Embryonic facial prominence (tissue), 1 donor: ENCODE measurements at regions not wholly inside any gene's neighbourhood (a gene's known extent, or its start where the extent isn't known, plus 50 kb on each side); places are given as distances from the start of the nearest gene placed in this dataset.
"Not testable (repeated sequence)": the region's sequence is repeated elsewhere in the genome, so short reads cannot be mapped to it uniquely, and the experiment has no call there.

Experiments used
- DNase-seq: peaks from one replicate; pipeline ENCODE4 v3.0.0-alpha.2; 2016; ENCODE audit errors: extremely low spot score

DNA sequence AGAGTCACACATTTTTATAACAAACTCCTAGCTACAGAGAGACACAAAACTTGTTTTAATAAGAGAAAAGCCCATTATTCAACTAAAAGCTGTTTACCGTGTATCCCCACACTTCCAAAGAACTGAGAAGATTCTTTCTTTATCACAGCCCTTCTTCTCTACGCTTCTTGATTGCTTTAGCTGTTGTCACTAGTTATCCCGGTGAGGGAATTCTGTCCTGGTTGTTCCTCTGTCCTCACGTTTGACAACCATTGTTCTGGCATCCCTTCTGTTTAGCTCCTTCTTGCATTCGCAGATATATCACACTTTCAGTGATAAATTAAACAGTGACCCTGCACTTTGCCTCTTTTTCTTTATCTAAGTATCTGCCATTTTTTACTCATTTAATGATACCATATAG lies 1035.1 kb upstream of the PCDH20 start:
- DNase-seq, result no peak

DNA sequence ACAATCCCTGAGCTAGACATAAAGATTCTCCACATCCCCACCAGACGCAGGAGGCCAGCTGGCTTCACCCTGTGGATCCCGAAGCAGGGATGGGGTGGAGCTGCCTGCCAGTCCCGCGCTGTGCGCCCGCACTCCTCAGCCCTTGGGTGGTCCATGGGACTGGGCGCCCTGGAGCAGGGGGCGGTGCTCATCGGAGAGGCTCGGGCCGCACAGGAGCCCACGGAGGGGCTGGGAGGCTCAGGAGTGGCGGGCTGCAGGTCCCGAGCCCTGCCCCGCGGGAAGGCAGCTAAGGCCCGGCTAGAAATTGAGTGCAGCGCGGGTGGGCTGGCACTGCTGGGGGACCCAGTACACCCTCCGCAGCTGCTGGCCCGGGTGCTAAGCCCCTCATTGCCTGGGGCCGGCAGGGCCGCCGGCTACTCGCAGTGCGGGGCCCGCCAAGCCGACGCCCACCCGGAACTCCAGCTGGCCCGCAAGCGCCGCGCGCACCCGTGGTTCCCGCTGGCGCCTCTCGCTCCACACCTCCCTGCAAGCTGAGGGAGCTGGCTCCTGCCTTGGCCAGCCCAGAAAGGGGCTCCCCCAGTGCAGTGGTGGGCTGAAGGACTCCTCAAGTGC lies 1032.2 kb upstream of the PCDH20 start:
- DNase-seq, result not testable (repeated sequence)

DNA sequence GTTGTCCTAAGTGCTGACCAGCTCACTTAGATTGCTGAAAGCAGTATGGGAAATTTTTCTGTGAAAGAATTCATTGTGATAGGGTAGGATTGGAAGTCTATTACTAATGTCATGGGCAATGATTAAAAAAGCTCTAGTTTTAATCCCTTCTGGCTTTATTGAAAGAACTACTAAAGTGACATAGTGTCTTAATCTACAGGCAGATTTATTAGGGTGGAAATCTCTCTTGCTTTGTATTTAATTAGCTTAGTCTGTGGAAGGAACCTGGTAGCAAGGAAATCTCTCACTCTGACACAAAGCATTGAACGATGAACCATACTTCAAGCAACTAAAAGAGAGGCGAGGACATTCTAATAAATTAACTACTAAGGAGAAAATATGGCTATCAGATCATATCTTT lies 1029.2 kb upstream of the PCDH20 start:
- no peak for DNase-seq

- no peak for DNase-seq
Observed at GRCh38 chr13:62434081-62434480, 1018.4 kb upstream of the PCDH20 start.

GRCh38 chr13:62433660-62434059 lies 1018.0 kb upstream of the PCDH20 start:
- DNase-seq, result no peak

- no peak for DNase-seq
Observed at GRCh38 chr13:62432906-62433305, 1017.3 kb upstream of the PCDH20 start.

DNA sequence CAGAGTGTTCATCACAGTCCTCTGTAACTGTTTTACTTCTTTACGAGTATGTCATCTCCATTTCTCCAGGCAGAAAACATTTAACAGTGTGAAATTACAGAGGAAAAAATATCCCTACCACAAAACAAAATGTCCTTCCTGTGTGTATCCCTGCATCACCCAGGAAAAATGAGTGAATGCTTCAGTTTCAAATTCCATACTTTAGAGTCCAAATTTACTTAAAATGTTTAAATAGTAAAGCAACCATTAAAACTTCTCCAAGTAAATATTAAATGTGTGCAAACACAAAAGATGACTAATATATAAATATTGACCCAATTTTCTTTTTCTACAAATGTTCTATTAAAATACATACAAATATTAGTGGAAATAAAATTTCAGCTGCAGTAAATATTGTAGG lies 1016.6 kb upstream of the PCDH20 start:
- no peak for DNase-seq

- DNase-seq, result no peak
Observed at GRCh38 chr13:62431852-62432251, 1016.2 kb upstream of the PCDH20 start.

GRCh38 chr13:62418872-62419271 lies 1003.2 kb upstream of the PCDH20 start:
- DNase-seq, result no peak

DNA sequence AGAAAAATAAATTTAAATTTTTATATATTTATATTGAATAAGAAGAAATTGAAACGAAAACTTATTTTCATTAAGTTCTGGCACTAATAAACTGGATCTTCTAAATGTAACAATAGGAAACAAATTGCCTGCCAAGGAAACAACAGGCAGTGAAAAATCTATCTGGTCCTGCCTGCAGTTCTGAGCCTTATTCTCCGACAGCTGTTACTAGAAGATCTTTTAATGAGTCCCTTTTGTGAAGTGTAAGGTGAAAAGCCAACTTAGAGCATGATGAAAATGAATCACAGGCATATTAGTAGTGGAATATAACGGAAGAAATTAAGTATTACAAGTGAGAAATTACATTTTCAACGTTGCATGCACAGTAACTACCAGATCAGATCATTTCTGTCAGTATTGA lies 1002.7 kb upstream of the PCDH20 start:
- DNase-seq, result no peak

GRCh38 chr13:62407871-62408270 lies 992.2 kb upstream of the PCDH20 start:
- no peak for DNase-seq

DNA sequence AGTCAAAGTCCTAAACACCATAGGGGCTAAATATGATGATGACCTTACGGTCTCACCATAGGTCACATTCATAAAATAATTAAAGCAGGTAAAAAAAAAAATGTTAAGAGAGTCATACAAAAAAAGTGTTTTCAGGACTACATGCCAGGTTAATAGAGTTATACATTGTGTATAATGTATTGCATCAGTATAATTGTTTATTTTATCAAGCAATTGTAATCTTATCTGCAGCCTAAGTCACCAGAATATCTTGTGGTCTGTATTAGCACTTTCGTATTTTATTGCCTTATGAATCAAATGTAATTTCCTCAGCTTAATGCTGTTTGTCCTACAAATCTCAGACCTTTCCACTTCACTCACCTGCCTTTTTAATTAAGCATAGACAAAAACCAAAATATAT lies 972.9 kb upstream of the PCDH20 start:
- DNase-seq, result no peak

DNA sequence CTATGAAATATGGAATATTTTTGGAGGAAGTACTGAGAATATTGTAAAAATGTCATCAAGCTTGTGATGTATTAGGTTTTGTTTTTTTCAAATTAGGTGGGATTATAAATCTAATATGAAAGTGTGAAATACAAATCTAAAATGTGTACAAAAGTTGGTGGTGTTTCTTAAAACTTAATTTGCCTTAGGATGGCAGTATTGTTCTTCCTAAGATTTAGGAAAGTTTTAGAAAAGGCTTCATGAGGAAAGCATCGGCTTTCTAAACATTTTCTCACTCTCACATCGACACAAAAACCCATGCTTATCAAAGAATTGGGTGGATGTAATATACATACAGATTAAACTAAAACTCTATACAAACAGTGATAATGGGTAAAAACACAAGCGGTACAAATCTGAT lies 972.0 kb upstream of the PCDH20 start:
- DNase-seq, result peak; percentile 11

DNA sequence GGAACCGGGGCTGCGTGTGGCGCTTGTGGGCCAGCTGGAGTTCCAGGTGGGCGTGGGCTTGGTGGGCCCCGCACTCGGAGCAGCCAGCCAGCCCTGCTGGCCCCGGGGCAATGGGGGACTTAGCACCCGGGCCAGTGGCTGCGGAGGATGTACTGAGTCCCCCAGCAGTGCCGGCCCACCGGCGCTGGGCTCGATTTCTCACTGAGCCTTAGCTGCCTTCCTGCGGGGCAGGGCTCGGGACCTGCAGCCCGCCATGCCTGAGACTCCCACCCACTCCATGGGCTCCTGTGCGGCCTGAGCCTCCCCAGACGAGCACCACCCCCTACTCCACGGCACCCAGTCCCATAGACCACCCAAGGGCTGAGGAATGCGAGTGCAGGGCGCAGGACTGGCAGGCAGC lies 963.6 kb upstream of the PCDH20 start:
- DNase-seq, result not testable (repeated sequence)

- no peak for DNase-seq
Observed at GRCh38 chr13:62377838-62378237, 962.2 kb upstream of the PCDH20 start.

DNA sequence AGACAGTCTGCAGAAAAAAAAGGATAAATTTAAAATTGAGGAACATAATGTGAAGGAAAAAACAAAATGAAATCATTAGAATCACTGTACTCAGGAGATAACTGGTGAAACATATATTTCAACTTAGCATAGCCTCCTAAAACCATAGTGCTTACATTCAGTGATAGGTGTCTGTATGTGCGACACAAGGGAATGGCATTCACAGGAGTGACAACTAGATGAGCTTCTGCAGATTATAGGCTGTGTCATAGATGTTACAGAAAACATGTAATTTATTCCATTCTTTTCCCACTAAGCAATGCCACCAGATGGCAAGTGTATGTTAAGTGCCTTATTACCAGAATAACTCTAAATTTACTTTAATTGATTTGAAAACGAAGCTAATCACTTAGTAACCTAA lies 960.0 kb upstream of the PCDH20 start:
- no peak for DNase-seq

DNA sequence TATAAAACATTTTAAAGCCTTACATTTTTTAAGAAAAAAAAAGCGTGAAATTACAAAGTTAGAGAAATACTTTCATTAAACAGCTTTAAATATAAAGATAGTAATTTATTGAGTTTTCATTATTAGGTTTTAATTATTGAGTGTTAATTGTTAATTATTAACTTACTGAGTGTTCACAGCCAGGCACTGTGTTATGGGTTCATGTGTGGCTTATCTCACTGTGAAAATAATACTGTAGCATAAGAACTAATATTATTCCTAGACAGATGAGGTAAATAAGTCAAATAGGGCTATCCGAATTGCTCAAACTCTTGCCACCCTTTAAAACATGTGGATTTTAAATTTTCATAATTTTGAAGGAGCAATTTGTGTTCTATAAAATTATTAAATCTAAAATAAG lies 956.1 kb upstream of the PCDH20 start:
- no peak for DNase-seq

DNA sequence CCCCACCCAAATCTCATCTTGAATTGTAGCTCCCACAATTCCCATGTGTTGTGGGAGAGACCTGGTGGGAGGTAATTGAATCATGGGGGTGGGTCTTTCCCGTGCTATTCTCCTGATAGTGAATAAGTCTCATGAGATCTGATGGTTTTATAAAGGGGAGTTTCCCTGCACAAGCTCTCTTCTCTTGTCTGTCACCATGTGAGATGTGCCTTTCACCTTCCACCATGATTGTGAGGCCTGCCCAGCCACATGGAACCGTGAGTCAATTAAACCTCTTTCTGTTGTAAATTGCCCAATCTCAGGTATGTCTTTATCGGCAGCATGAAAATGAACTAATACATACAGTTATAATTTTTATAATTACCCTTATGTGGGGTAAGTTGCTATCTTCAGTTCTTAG lies 952.3 kb upstream of the PCDH20 start:
- DNase-seq, result not testable (repeated sequence)

DNA sequence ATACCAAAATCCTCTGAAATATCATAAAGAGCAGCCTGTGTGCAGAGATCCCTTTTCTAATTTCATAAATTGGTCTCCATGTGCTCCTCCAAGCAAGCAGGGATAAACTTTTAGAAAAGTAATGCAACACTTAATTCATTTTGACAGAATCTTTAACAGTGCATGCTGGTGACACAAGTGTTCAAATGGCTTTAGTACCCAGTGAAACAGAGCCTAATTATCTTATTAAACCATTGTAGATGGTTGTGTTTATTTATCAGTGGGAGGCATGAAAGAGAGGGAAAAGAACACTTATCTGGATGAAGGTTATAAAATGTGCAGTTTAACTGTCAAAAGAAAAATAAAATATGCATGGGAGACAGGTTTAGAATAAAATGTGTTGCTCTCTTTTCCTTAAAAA lies 945.0 kb upstream of the PCDH20 start:
- no peak for DNase-seq

GRCh38 chr13:62358646-62358932 lies 942.9 kb upstream of the PCDH20 start:
- no peak for DNase-seq

DNA sequence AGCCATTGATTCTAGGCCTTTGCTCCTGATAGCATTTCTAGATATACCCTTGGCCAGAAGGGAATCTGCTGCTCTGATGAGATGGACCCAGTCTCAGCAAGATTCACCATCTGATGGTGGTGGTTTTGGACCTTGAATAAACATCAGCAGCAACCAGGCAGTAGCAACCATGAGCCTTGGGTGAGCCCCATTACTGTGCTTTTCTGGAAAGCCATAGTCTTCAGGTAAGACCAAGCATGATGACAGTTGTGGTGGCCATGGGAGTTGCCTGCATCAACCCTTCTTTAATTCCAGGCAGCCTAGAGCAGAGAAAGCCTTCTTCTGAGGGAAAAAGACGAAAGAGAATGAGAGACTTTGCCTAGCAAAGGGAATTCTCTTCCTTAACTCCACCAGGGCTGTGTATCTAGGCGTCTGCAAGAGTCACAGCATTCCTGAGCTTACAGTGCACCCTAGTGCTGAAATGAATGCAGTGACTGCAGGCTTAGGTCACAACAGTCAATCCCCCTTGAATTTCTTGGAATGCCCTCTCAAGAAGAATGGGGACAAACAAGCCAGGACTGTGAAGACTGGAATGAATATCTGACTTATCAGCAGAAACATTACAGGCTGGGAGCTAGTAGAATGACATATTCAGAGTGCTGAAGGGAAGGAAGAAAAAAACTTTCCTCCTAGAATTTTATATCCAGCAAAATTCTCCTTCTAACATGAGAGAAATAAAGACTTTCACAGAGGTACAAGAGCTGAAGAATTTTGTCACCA lies 942.4 kb upstream of the PCDH20 start:
- no peak for DNase-seq

GRCh38 chr13:62356977-62357376 lies 941.3 kb upstream of the PCDH20 start:
- DNase-seq, result no peak

- no peak for DNase-seq
Observed at GRCh38 chr13:62337109-62337880, 921.6 kb upstream of the PCDH20 start.
